Activated CD4-positive, alpha-beta memory T cell treated with anti-CD3 and anti-CD28 coated beads for 36 hours (primary cell): ENCODE measurements at regions not wholly inside any gene's neighbourhood (a gene's known extent, or its start where the extent isn't known, plus 50 kb on each side); places are given as distances from the start of the nearest gene placed in this dataset.
"Not testable (repeated sequence)": the region's sequence is repeated elsewhere in the genome, so short reads cannot be mapped to it uniquely, and the experiment has no call there.

ENCODE experiments used
- CTCF ChIA-PET: fragments of 350-600 bp; sonication (Branson Sonifier 250); formaldehyde crosslinking; loops from one replicate; lab custom pipeline; 2021; ENCODE audit warnings: antibody characterized with exemption, inconsistent platforms; lab: Charles Lee
- POLR2A ChIA-PET: fragments of 350-600 bp; sonication (Branson Sonifier 250); formaldehyde crosslinking; loops from one replicate; lab custom pipeline; 2021; ENCODE audit warnings: antibody characterized with exemption; lab: Charles Lee
- DNase-seq: peaks from one replicate; pipeline ENCODE4 v3.0.0-alpha.2; 2020
- H3K27ac Mint-ChIP-seq: one replicate; pipeline ENCODE4 v1.8.0; 2021; ENCODE audit warnings: mixed read lengths
- H3K27me3 Mint-ChIP-seq: one replicate; pipeline ENCODE4 v1.8.0; 2021; ENCODE audit warnings: mixed read lengths
- H3K36me3 Mint-ChIP-seq: one replicate; pipeline ENCODE4 v1.8.0; 2021; ENCODE audit warnings: mixed read lengths
- H3K4me1 Mint-ChIP-seq: one replicate; pipeline ENCODE4 v1.8.0; 2021; ENCODE audit warnings: low read depth, mixed read lengths
- H3K4me3 Mint-ChIP-seq: one replicate; pipeline ENCODE4 v1.8.0; 2021; ENCODE audit warnings: mild to moderate bottlenecking, mixed read lengths
- H3K9me3 Mint-ChIP-seq: one replicate; pipeline ENCODE4 v1.8.0; 2021; ENCODE audit warnings: mixed read lengths
- intact Hi-C: fragments of 100-400 bp; cut with micrococcal nuclease; formaldehyde crosslinking; loops from one replicate; pipeline ENCODE4 v1.15.1; 2023

DNA sequence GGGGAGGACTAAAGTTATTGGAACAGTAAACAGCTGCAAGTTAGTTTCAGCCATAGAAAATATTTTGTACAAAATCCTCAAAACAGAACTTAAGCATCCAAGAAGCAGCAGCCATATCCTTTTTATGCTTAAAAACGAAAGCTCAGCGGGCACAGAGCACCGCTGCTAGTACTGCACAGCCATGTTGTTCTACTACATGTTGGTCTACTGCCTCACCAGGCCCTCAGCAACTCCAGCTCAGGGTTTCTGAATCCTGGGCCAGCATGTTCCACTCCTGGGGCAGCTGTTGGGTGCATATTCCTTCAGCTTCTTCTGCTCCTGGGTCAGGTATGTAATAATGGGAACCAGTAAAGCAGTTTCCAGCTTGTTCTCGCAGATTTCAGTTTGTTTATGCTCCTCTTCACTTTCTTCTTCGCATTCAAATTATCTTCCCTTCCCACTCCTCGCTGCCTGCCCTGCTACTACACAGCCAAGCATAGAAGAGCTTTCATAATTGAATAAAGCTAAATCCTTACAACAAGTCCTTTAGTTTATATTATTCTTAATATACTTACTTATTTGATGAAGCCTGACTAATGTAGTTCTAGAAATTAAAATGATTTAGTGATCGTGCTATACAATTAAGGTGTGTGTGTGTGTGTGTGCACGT is 820.5 kb upstream of the ATXN8OS start:
- peaks cover 13% of the 10 kb centered on the region for H3K9me3 Mint-ChIP-seq

GRCh38 chr13:69283837-69284236 is 823.8 kb upstream of the ATXN8OS start:
- Mint-ChIP-seq H3K27me3 (no peaks in the 10 kb centered on the region), H3K27ac (no peak overlapping the region), H3K4me3 (no peak overlapping the region), H3K36me3 (no peaks in the 10 kb centered on the region), H3K4me1 (no peaks in the 10 kb centered on the region), H3K9me3 (peaks cover 17% of the 10 kb centered on the region)
- no peak for DNase-seq
- ChIA-PET POLR2A (no interaction called here), CTCF (no interaction called here)
- intact Hi-C loops, result no loop called here

More for the DNA sequence above, 820.5 kb upstream of the ATXN8OS start:
- intact Hi-C loops, result no loop called here
- no peak overlapping the region for H3K27ac Mint-ChIP-seq
- no peaks in the 10 kb centered on the region for H3K4me1 Mint-ChIP-seq
- DNase-seq, result no peak
- H3K4me3 Mint-ChIP-seq, result no peak overlapping the region
- H3K27me3 Mint-ChIP-seq, result no peaks in the 10 kb centered on the region
- CTCF ChIA-PET, result no interaction called here
- no peaks in the 10 kb centered on the region for H3K36me3 Mint-ChIP-seq
- POLR2A ChIA-PET, result no interaction called here

- H3K9me3 Mint-ChIP-seq, result peaks cover 15% of the 10 kb centered on the region
- no peak for DNase-seq
- ChIA-PET POLR2A (no interaction called here), CTCF (no interaction called here)
- intact Hi-C loops, result no loop called here
- no peak overlapping the region for H3K27ac Mint-ChIP-seq
- H3K4me1 Mint-ChIP-seq, result no peaks in the 10 kb centered on the region
- no peaks in the 10 kb centered on the region for H3K27me3 Mint-ChIP-seq
- H3K36me3 Mint-ChIP-seq, result no peaks in the 10 kb centered on the region
- no peak overlapping the region for H3K4me3 Mint-ChIP-seq
Observed at GRCh38 chr13:69283301-69283700, 824.3 kb upstream of the ATXN8OS start.

DNA sequence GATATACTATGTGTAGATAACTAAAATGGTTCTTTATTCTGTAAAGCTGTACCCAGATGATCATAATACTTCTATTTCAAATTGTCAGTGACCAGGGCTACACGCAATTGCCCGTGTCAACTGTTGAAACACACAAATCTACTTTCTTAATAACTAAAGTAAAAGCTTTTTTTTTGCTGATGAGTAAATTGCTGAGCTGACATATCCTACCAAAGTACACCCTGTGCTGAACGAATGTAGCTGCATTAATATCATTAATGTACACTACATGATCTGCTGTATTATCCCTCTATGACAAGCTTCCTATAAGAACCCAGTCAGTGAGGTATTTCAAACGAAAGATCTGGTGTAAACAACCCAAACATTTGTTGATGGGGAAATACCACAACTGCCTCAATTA is 827.2 kb upstream of the ATXN8OS start:
- Mint-ChIP-seq H3K9me3 (peaks cover 15% of the 10 kb centered on the region), H3K27ac (no peak overlapping the region), H3K27me3 (no peaks in the 10 kb centered on the region), H3K4me3 (no peak overlapping the region), H3K4me1 (no peaks in the 10 kb centered on the region), H3K36me3 (no peaks in the 10 kb centered on the region)
- DNase-seq, result no peak
- intact Hi-C loops, result no loop called here
- ChIA-PET POLR2A (no interaction called here), CTCF (no interaction called here)

GRCh38 chr13:69279213-69279612 is 828.4 kb upstream of the ATXN8OS start:
- Mint-ChIP-seq H3K9me3 (peaks cover 15% of the 10 kb centered on the region), H3K27ac (no peak overlapping the region), H3K4me1 (no peaks in the 10 kb centered on the region), H3K4me3 (no peak overlapping the region), H3K27me3 (no peaks in the 10 kb centered on the region), H3K36me3 (no peaks in the 10 kb centered on the region)
- DNase-seq, result no peak
- POLR2A ChIA-PET, result no interaction called here
- CTCF ChIA-PET, result no interaction called here
- intact Hi-C loops, result no loop called here

GRCh38 chr13:69274231-69274630 is 833.4 kb upstream of the ATXN8OS start:
- Mint-ChIP-seq H3K36me3 (no peaks in the 10 kb centered on the region), H3K9me3 (peaks cover 11% of the 10 kb centered on the region), H3K4me1 (no peaks in the 10 kb centered on the region), H3K4me3 (no peak overlapping the region), H3K27ac (no peak overlapping the region), H3K27me3 (no peaks in the 10 kb centered on the region)
- DNase-seq, result no peak
- ChIA-PET POLR2A (no interaction called here), CTCF (no interaction called here)
- intact Hi-C loops, result no loop called here

GRCh38 chr13:69264362-69265334 is 843.0 kb upstream of the ATXN8OS start:
- Mint-ChIP-seq H3K4me3 (no peak overlapping the region), H3K36me3 (no peaks in the 10 kb centered on the region), H3K9me3 (peaks cover 25% of the 10 kb centered on the region), H3K27ac (no peak overlapping the region), H3K4me1 (no peaks in the 10 kb centered on the region), H3K27me3 (no peaks in the 10 kb centered on the region)
- POLR2A ChIA-PET, result no interaction called here
- CTCF ChIA-PET, result no interaction called here
- DNase-seq, result no peak
- intact Hi-C loops, result no loop called here

- ChIA-PET CTCF (no interaction called here), POLR2A (no interaction called here)
- Mint-ChIP-seq H3K27ac (no peak overlapping the region), H3K4me1 (no peaks in the 10 kb centered on the region), H3K36me3 (no peaks in the 10 kb centered on the region), H3K27me3 (no peaks in the 10 kb centered on the region), H3K4me3 (no peak overlapping the region), H3K9me3 (peaks cover 19% of the 10 kb centered on the region)
- intact Hi-C loops, result no loop called here
- no peak for DNase-seq
Observed at GRCh38 chr13:69243366-69243765, 864.3 kb upstream of the ATXN8OS start.

DNA sequence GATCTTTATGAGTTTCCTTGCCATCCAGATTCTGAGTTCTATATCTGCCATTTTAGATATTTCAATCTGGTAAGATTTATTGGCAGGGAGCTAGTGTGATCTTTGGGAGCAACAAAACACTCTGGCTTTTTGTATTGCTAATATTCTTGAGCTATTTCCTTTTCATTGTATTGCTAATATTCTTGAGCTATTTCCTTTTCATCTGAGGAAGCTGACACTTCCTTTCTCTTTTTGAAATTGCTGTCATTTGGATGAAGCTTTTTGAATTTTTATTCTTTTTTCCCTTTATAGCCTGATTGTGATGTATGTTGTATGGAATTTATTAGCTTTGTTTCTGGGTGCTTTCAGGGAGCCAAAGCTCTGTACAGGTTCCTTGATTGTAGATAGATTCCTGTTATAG is 873.5 kb upstream of the ATXN8OS start:
- Mint-ChIP-seq H3K4me1 (no peaks in the 10 kb centered on the region), H3K9me3 (peaks cover 26% of the 10 kb centered on the region), H3K27ac (no peak overlapping the region), H3K36me3 (no peaks in the 10 kb centered on the region), H3K27me3 (no peaks in the 10 kb centered on the region), H3K4me3 (no peak overlapping the region)
- intact Hi-C loops, result no loop called here
- ChIA-PET CTCF (no interaction called here), POLR2A (no interaction called here)
- DNase-seq, result no peak

GRCh38 chr13:69226427-69226826 is 881.2 kb upstream of the ATXN8OS start:
- Mint-ChIP-seq H3K4me1 (no peaks in the 10 kb centered on the region), H3K4me3 (no peak overlapping the region), H3K36me3 (no peaks in the 10 kb centered on the region), H3K27ac (no peak overlapping the region), H3K9me3 (peaks cover 42% of the 10 kb centered on the region), H3K27me3 (no peaks in the 10 kb centered on the region)
- intact Hi-C loops, result no loop called here
- ChIA-PET CTCF (no interaction called here), POLR2A (no interaction called here)
- no peak for DNase-seq

DNA sequence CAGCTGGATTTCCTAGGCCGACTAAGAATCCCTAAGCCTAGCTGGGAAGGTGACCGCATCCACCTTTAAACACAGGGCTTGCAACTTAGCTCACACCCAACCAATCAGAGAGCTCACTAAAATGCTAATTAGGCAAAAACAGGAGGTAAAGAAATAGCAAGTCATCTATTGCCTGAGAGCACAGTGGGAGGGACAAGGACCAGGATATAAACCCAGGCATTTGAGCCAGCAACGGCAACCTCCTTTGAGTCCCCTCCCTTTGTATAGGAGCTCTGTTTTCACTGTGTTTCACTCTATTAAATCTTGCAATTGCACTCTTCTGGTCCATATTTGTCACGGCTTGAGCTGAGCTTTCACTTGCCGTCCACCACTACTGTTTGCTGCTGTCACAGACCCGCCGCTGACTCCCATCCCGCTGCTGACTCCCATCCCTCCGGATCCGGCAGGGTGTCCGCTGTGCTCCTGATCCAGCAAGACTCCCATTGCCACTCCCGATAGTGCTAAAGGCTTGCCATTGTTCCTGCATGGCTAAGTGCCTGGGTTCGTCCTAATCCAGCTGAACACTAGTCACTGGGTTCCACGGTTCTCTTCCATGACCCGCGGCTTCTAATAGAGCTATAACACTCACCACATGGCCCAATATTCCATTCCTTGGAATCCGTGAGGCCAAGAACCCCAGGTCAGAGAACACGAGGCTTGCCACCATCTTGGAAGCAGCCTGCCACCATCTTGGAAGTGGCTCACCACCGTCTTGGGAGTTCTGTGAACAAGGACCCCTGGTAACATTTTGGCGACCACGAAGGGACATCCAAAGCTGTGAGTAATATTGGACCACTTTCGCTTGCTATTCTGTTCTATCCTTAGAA is 885.8 kb upstream of the ATXN8OS start:
- H3K4me3 Mint-ChIP-seq, POLR2A ChIA-PET, DNase-seq, H3K27me3 Mint-ChIP-seq, CTCF ChIA-PET, H3K4me1 Mint-ChIP-seq, H3K36me3 Mint-ChIP-seq, H3K27ac Mint-ChIP-seq, intact Hi-C loops: not testable (repeated sequence)
- H3K9me3 Mint-ChIP-seq, result peaks cover 24% of the 10 kb centered on the region

DNA sequence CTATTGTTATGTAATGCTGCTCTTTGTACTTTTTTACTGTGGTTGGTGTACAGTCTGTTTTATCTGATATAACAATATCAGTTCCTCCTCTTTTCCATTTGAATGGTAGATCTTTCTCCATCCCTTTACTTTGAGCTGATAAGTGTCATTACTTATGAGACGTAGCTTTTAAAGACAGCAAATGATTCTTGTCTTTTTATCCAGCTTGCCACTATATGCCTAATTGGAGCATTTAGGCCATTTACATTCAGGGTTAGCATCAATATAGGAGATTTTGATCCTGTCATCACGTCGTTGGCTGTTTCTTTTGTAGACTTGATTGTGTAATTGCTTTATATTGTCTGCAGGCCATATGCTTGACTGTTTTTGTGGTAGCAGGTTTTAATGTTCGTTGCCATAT is 894.2 kb upstream of the ATXN8OS start:
- H3K4me3 Mint-ChIP-seq, result no peak overlapping the region
- no peaks in the 10 kb centered on the region for H3K9me3 Mint-ChIP-seq
- no peaks in the 10 kb centered on the region for H3K27me3 Mint-ChIP-seq
- no peak overlapping the region for H3K27ac Mint-ChIP-seq
- intact Hi-C loops, result no loop called here
- H3K36me3 Mint-ChIP-seq, result no peaks in the 10 kb centered on the region
- H3K4me1 Mint-ChIP-seq, result no peaks in the 10 kb centered on the region
- POLR2A ChIA-PET, result no interaction called here
- DNase-seq, result no peak
- CTCF ChIA-PET, result no interaction called here
